ENCODE measurements at regions not wholly inside any gene's neighbourhood (a gene's known extent, or its start where the extent isn't known, plus 50 kb on each side); places are given as distances from the start of the nearest gene placed in this dataset.
"Not testable (repeated sequence)": the region's sequence is repeated elsewhere in the genome, so short reads cannot be mapped to it uniquely, and the experiment has no call there.

GRCh38 chr22:34380532-34380931 is 460.3 kb upstream of the LARGE1 start:
- no peak overlapping the region for H3K27ac ChIP-seq
- TF ChIP-seq, protein P1, sequence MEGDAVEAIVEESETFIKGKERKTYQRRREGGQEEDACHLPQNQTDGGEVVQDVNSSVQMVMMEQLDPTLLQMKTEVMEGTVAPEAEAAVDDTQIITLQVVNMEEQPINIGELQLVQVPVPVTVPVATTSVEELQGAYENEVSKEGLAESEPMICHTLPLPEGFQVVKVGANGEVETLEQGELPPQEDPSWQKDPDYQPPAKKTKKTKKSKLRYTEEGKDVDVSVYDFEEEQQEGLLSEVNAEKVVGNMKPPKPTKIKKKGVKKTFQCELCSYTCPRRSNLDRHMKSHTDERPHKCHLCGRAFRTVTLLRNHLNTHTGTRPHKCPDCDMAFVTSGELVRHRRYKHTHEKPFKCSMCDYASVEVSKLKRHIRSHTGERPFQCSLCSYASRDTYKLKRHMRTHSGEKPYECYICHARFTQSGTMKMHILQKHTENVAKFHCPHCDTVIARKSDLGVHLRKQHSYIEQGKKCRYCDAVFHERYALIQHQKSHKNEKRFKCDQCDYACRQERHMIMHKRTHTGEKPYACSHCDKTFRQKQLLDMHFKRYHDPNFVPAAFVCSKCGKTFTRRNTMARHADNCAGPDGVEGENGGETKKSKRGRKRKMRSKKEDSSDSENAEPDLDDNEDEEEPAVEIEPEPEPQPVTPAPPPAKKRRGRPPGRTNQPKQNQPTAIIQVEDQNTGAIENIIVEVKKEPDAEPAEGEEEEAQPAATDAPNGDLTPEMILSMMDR (conservative IDR thresholded peaks at IDR 0.05): no peak

- no peak overlapping the region for H3K27ac ChIP-seq
- TF ChIP-seq, protein P1 (conservative IDR thresholded peaks at IDR 0.05): no peak
Measured at GRCh38 chr22:34390400-34390799, 470.1 kb upstream of the LARGE1 start.

GRCh38 chr22:34395370-34395769 is 475.1 kb upstream of the LARGE1 start:
- TF ChIP-seq, protein P1 (conservative IDR thresholded peaks at IDR 0.05): no peak
- H3K27ac ChIP-seq: no peak overlapping the region

- H3K27ac ChIP-seq: no peak overlapping the region
- TF ChIP-seq, protein P1 (conservative IDR thresholded peaks at IDR 0.05): no peak
Measured at GRCh38 chr22:34403667-34404066, 483.4 kb upstream of the LARGE1 start.

DNA sequence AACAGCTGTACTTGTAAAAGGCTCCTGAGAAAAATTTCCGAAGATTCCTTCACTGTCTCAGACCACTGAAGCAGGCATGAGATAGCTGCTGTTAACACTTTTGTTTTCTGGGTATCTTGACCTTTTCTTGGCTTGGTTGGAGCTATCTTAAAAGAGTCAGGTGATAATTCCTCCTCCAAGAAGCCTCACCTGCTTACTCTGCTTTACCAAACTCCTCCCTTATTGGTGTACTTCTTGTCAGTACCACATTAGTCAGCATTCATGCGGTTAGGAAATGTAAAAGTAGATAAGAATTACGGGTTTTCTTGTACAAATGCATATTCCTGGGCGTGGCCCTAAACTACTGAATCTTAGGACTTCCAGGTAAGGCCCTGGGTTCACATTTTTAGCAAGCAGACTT is 489.8 kb upstream of the LARGE1 start:
- no peak overlapping the region for H3K27ac ChIP-seq
- TF ChIP-seq, protein P1 (conservative IDR thresholded peaks at IDR 0.05): no peak

DNA sequence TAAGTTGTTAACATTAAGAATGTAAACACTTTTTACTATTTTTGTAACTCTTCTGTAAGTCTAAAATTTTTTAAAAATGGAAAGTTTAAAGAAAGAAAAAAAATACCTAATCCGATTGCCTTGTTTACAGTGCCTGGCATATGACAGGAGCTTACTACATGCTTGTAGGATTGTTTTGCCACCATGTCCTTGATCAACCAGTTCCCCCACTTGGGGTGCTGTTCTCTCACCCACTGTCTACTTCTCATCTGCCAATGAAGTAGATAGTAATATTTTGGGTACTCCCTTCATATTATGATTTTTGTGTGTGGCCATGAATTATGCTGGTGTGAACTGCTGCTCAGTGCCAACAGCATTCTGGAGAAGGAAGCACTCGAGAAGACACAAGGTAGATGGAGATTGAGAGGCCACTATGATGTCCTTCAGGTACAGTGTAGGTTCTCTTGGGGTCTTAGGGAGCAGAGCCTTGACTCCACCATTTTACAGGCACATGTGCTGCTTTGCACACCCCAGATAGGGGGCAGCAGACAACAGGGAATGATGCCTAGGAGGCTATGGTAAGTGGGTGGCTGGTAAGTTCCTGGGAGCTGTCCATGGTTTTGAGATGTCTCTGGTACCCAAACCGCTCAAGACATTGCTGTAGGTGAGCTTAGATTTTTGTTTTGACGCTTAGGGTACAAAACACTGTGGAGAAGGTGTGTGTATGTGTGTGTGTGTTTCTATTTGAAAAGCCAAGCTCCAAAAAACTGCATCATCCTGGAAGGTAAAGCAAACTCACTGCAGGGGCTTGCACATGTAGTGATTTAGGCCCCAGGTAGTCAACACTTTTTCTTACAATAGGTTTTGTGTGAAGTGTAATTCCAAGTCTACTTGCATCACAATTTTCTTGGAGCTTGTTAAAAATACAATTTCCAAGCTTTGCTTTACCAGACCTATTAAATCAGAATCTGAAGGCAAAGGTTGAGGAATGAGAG is 494.5 kb upstream of the LARGE1 start:
- no peak overlapping the region for H3K27ac ChIP-seq
- TF ChIP-seq, protein P1 (conservative IDR thresholded peaks at IDR 0.05): peak; percentile 84

DNA sequence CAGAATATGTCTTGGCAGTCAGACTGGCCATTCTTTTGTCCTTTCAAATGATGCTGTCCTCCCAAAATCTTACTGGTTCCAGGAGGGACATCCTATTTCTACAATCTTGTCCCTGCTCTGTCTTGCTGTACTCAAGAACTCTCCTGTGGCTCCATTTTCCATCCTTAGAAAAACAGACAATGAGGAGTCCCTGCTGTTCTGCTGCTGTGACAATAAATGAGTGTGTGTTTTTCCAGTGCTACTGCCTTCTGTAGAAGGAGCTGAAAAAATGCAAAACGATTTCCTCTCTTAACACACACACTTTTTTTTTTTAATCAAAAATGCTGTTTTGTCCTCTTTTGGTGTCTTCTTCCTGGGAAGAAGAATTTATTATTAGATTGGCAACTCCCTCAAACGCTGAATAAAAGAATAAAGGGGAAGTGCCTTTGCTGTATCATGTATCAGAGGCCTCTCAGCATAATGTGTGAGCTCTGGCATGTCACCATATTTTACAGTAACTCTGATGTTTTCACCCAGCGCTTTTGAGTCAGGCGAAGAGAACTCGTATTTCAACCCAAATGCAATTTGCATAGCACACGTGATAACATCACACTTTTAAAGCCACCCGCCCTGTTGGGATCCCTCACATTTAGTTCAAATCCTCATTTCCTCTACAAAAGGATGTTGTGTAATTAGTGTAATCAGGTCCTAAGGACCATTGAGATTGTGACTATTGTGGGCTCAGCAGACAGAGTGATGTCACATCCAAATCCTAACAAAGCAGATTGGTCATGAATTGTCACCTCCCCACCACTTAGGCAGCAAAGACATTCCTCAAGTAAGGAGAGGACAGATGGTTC is 496.0 kb upstream of the LARGE1 start:
- TF ChIP-seq, protein P1 (conservative IDR thresholded peaks at IDR 0.05): no peak
- H3K27ac ChIP-seq: no peak overlapping the region

GRCh38 chr22:34422948-34423347 is 502.7 kb upstream of the LARGE1 start:
- not testable (repeated sequence) for H3K27ac ChIP-seq
